Cardiac fibroblast (primary cell): ENCODE measurements at regions not wholly inside any gene's neighbourhood (a gene's known extent, or its start where the extent isn't known, plus 50 kb on each side); places are given as distances from the start of the nearest gene placed in this dataset.

Source experiments
- DNase-seq, 2 donors: peaks; one replicate each; pipeline versions ENCODE4 v3.0.0 to v3.0.0-alpha.2; 2010; ENCODE audit warnings: low read depth in 2 of 2
- H3K4me3 ChIP-seq, 2 donors: replicated peaks in 1 of 2; 1 replicate in 1 of 2; 2 replicates in 1 of 2; pipeline ENCODE4 v1.5.1; 2011; ENCODE audit warnings: low read depth in 2 of 2, low read length in 2 of 2, mild to moderate bottlenecking in 2 of 2, moderate library complexity in 1 of 2
- TF ChIP-seq, protein P1 (sequence below): IDR thresholded peaks from one replicate; pipeline ENCODE4 v1.5.1; 2011; ENCODE audit warnings: low read depth, mild to moderate bottlenecking, low read length, inconsistent platforms

DNA sequence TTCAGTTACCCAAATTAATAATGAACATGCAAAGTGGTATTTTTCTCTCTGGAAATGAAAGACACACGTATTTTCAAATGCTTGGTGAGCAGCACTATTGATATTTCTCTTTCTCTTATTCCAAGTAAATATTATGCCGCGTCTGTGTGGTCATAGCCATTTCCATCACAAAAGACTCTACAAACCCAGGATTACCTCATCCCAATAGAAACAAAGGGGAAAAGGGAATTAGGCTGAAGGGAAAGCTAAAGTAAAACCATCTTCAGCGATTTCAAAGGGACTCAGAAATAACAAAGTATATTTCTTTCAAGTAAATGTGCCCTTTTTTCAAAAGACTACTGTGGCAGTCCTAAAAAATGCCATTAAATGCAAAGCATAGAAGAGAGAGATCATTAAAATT lies 62.0 kb upstream of the FST start:
- DNase-seq = peak in 1 of 2 donors; percentile 56
- no peak overlapping the region for H3K4me3 ChIP-seq
- TF ChIP-seq, protein P1, sequence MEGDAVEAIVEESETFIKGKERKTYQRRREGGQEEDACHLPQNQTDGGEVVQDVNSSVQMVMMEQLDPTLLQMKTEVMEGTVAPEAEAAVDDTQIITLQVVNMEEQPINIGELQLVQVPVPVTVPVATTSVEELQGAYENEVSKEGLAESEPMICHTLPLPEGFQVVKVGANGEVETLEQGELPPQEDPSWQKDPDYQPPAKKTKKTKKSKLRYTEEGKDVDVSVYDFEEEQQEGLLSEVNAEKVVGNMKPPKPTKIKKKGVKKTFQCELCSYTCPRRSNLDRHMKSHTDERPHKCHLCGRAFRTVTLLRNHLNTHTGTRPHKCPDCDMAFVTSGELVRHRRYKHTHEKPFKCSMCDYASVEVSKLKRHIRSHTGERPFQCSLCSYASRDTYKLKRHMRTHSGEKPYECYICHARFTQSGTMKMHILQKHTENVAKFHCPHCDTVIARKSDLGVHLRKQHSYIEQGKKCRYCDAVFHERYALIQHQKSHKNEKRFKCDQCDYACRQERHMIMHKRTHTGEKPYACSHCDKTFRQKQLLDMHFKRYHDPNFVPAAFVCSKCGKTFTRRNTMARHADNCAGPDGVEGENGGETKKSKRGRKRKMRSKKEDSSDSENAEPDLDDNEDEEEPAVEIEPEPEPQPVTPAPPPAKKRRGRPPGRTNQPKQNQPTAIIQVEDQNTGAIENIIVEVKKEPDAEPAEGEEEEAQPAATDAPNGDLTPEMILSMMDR = no peak

DNA sequence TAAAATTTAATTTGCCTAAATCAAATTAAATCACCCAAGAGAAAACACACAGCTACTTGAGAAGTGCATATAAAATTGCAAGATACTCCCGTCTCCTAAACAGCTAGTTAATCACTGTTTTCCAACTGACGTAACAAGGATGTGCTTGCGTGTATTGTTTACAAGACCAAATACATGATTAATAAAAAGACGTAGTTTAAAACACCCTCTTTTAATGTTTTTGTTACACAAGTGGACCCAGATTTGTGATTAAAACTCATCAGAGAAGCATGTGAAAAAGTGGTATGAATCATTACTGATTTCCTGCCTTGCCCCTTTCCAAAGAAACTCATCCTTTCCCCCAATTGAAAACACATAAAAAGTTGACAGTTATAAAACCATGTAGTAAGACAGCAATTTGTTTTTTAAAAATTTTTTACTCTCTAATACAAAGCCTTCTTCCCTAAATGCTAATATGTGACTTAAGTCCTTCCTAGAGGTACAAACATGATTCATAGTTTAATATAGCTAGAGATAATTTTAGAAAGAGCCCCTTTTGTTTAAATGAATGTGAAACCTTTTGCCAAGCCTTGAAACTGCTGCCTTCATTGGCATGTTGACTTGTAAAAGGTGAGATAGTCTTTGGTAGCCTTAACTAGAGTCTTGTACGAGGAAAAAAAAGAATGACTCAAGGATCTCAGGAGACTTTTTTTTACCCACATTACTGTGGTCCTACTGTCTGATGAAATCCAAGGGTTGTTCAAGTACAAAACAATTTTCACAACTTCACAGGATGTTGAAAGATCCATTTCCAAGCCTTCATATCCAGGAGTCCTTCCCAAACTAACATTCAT lies 61.4 kb upstream of the FST start:
- DNase-seq = peak; percentile 92 to 98
- no peak overlapping the region for H3K4me3 ChIP-seq
- TF ChIP-seq, protein P1 = no peak

DNA sequence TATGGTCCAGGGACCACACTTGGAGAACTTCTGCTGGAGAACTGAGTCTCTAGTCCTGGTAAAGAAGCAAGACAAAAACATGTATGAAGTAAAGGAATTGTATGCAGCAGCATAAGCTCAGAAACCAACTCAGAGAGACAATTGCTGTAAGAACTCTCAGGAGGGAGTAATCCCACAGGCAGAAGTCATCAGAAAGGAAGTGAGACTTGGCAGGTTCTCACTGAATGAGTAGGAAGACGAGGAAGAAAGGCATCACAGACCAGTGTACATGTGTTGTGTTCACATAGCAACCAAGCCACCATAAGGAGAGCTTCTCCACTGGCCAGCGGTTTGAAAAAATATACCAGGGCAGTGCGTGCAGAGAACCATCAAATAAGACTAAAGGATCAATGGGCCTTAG lies 57.9 kb upstream of the FST start:
- TF ChIP-seq, protein P1 = no peak
- peak; percentile 90 to 96 for DNase-seq
- H3K4me3 ChIP-seq = no peak overlapping the region

DNA sequence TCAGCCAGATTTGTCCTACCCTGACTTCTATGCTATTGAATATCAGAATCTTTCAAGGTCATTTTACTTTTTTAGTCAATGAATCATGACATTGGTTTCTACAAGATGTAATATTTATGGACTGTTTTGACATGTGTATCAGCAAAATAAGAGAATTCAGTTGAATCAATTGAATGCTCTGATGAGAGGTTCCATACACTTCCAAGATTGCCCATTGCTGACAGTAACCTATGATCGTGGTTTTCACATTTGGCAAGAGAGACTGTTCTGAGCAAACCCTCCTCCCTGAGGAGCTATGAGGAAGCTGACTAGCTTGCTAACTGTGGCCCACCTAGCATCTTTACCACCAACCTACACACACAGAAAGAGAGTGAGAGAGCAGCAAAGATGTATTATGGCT lies 56.7 kb upstream of the FST start:
- no peak overlapping the region for H3K4me3 ChIP-seq

DNA sequence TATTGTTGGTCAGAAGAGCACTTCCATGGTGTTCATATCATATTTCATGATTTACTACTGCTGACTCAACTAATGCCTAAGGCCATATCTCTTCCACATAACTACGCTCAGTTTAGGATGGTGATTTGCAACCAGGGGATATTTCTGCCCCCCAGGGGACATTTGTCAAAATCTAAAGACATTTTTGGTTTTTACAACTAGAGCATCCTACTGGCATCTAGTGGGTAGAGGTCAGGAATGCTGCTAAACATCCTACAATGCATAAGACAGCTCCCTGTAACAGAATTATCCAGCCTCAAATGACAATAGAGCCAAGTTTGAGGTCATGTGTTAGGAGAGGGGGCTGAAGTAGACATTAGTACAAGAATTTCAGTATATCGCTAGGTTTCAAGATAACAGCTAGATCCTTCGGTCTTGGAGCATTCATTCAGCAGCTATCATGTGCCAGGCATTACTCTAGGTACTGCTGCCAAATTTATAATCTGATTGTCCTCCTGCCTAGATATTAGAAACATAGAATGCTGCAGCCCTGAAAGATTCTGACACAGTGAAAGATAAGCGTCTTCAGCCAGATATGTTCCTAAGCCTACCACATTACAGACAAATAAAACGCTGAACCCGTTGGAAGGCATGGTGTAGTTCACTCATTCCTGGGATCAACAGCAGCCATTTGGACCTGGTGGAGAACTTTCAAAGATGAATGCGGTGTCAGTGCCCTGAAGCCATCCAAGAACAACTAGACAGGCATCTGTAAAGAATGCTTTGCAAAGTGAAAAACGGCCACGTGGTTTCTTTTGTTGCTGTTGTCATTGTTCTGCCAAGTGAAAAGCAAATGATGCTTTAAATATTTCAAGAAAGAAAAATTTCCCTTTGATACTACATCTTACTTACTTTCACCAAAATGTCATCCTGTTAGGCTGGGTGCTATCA lies 55.5 kb upstream of the FST start:
- H3K4me3 ChIP-seq = no peak overlapping the region
- TF ChIP-seq, protein P1 = no peak
- DNase-seq = peak; percentile 49 to 84

More for the DNA sequence above, 56.7 kb upstream of the FST start:
- no peak for DNase-seq
- TF ChIP-seq, protein P1 = no peak

DNA sequence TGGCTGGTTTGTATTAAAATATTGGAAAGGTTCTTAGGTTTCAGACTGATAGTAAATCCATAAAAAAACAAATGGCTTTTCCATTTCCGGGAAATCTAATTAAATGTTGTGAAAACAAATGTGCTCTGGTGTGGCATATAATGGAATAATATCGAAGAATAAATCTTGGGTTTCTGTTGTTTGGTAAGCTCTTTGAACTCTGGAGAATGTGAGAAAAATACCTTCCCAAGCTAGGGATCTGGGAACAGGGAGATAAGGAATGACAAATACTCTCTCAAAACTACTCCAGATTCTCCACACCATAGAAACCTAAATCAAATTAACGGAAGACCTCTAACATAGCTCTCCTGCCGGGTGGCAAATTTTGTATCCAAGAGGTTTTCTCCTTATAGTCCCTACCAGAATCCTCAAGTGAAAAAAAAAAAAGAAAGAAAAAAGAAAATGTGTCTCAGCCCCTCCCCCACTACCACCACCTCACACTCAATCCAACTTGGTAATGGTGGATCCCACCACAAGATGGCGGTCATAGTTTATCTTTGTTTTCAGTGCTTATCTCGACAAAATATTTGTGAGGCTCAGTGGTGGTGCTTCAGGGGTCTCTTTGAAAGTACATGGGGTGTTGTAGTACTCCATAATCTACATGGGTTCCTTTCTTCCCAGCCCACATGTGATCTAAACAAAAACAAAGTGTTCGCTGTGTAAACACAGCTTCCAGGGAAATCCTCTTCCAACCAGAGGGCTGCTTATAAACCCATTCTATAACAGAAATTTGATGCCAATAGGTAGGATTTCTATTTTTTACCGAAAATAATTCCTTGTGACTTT lies 54.5 kb upstream of the FST start:
- TF ChIP-seq, protein P1 = no peak
- no peak overlapping the region for H3K4me3 ChIP-seq
- DNase-seq = peak in 1 of 2 donors; percentile 27
